AG04450 (cell line): ENCODE measurements at regions not wholly inside any gene's neighbourhood (a gene's known extent, or its start where the extent isn't known, plus 50 kb on each side); places are given as distances from the start of the nearest gene placed in this dataset.
"Not testable (repeated sequence)": the region's sequence is repeated elsewhere in the genome, so short reads cannot be mapped to it uniquely, and the experiment has no call there.

Source experiments
- CTCF ChIA-PET: fragments of 300-600, 350-600 bp; formaldehyde crosslinking; extraction: SDS; loops from one replicate; lab custom pipeline; 2022; ENCODE audit warnings: antibody characterized with exemption, inconsistent platforms; lab: Charles Lee
- POLR2A ChIA-PET: fragments of 350-600 bp; formaldehyde crosslinking; extraction: SDS; loops from one replicate; lab custom pipeline; 2021; ENCODE audit warnings: antibody characterized with exemption, inconsistent platforms; lab: Yijun Ruan, JAX
- DNase-seq: peaks from one replicate; pipeline ENCODE4 v3.0.0-alpha.2; 2011; ENCODE audit warnings: low read depth, low spot score
- H3K27ac ChIP-seq: one replicate; pipeline ENCODE4 v1.5.1; 2012; ENCODE audit warnings: low read depth, low read length, control low read depth
- H3K27me3 ChIP-seq: one replicate; pipeline ENCODE4 v1.6.0; 2012; ENCODE audit warnings: low read length; ENCODE audit not compliant: control insufficient read depth, insufficient read depth
- H3K4me3 ChIP-seq: 2 replicates; pipeline ENCODE4 v1.5.1; 2011; ENCODE audit warnings: mild to moderate bottlenecking, low read depth, low read length, control low read depth
- H3K9me3 ChIP-seq: 2 replicates; pipeline ENCODE4 v1.5.1; 2012; ENCODE audit warnings: low read length; ENCODE audit not compliant: control insufficient read depth, insufficient read depth
- CTCF ChIP-seq: IDR thresholded peaks from 2 replicates; pipeline ENCODE4 v1.5.1; 2011; ENCODE audit warnings: low read depth, low read length, control low read depth, inconsistent platforms

DNA sequence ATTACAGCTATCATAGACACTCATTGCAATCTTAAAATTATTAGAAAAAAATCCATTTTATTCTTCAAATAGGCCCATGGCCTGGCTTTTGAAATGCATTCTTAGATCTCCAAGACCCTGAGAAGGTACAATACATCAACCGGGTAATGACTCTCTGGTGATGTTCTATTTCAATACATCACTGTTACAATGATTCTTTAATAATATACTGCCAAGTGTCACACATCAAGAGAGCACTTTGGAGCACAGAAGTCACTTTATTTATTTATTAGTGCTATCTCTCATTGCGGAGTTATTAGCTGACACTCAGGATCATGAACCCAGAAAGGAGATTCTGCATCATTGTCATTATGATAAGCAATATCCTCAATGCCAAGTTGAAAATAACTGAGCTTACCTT, 748.5 kb upstream of the MBL2 start:
- Histone ChIP-seq H3K9me3 (no peaks in the 10 kb centered on the region), H3K4me3 (no peak overlapping the region), H3K27me3 (no peaks in the 10 kb centered on the region), H3K27ac (no peak overlapping the region)
- no peak for TF ChIP-seq CTCF
- ChIA-PET CTCF (no interaction called here), POLR2A (no interaction called here)
- no peak for DNase-seq

DNA sequence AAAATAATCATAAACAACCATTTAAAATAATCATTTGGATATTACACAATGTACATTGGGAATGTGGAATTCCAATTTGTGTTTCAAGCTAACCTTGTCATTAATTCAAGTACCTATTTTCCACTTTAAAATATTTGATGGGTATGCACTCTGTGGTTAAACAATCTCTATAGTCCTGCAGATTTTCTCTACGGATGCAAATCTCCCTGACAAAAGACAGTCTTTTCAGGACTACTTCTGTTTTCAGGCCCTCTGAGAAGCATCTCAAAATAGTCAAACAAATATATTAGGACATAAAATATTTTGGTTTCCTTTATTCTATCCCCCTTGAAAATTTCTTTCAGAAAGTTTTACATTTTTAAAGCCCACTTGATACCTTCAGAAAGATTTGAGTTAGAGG, 735.6 kb upstream of the MBL2 start:
- TF ChIP-seq CTCF = no peak
- no peaks in the 10 kb centered on the region for H3K9me3 ChIP-seq
- no peaks in the 10 kb centered on the region for H3K27me3 ChIP-seq
- DNase-seq = no peak
- H3K4me3 ChIP-seq = no peak overlapping the region
- CTCF ChIA-PET = no interaction called here
- no peak overlapping the region for H3K27ac ChIP-seq
- POLR2A ChIA-PET = no interaction called here

GRCh38 chr10:53504492-53504891, 731.9 kb upstream of the MBL2 start:
- H3K27ac ChIP-seq, CTCF ChIA-PET, H3K9me3 ChIP-seq, H3K27me3 ChIP-seq, H3K4me3 ChIP-seq, POLR2A ChIA-PET, DNase-seq: not testable (repeated sequence)

DNA sequence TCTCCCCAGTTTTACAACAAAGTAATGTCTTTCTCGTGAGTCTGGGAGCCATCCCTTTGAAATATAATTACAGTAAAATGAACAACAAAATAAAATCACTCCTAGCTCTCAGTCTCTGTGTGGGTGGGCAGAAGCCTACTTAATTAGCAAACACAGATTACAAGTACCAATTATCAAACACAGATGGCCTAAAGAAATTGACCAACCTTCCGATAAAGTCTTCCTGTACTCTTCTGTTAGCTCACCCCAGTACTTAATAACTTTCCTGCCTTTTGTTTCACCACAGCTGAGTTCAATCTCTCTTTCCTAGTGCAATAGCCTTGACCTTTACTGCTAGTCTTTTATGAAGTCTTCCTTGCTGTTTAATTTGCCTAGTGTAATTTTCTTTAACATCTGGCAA, 719.2 kb upstream of the MBL2 start:
- no peaks in the 10 kb centered on the region for H3K27me3 ChIP-seq
- H3K4me3 ChIP-seq = no peak overlapping the region
- no peak for TF ChIP-seq CTCF
- no peak for DNase-seq
- no peaks in the 10 kb centered on the region for H3K9me3 ChIP-seq
- CTCF ChIA-PET = no interaction called here
- POLR2A ChIA-PET = no interaction called here
- no peak overlapping the region for H3K27ac ChIP-seq

DNA sequence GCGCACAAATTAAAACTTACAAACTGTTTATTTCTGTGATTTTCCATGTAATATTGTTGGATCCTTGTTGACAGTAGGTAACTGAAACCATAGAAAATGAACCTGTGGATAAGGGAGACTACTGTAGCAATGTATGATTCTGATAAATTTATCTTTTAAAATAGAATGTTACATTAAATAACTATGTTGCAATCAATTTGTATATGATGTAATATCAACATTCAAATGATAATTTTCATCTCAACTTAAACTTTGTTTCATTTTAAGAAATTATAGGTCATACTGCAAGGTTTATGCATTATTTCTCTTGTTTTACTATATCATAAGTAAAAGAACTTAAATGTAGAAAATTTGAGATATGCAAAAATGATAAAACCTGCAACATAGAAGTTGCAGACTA, 718.0 kb upstream of the MBL2 start:
- Histone ChIP-seq H3K9me3 (no peaks in the 10 kb centered on the region), H3K27me3 (no peaks in the 10 kb centered on the region), H3K4me3 (no peak overlapping the region), H3K27ac (no peak overlapping the region)
- CTCF ChIA-PET = no interaction called here
- POLR2A ChIA-PET = no interaction called here
- no peak for TF ChIP-seq CTCF
- no peak for DNase-seq
